HepG2 (cell line): ENCODE measurements at regions not wholly inside any gene's neighbourhood (a gene's known extent, or its start where the extent isn't known, plus 50 kb on each side); places are given as distances from the start of the nearest gene placed in this dataset.

Experiments used
- CBX5 ChIP-seq: sonication (generic); formaldehyde crosslinking; IDR thresholded peaks from 2 replicates; pipeline ENCODE4 v1.4.0; 2020; ENCODE audit warnings: missing genetic modification reagents, borderline replicate concordance
- FOXC1 ChIP-seq: sonication (generic); formaldehyde crosslinking; IDR thresholded peaks from 2 replicates; pipeline ENCODE4 v1.8.0; 2022; ENCODE audit warnings: mild to moderate bottlenecking, missing genetic modification reagents, borderline replicate concordance
- PAWR ChIP-seq: sonication (generic); formaldehyde crosslinking; IDR thresholded peaks from 2 replicates; pipeline ENCODE4 v1.4.0; 2020; ENCODE audit warnings: missing genetic modification reagents, mild to moderate bottlenecking, borderline replicate concordance
- ZNF512 ChIP-seq: sonication (generic); formaldehyde crosslinking; IDR thresholded peaks from 2 replicates; pipeline ENCODE4 v1.4.0; 2020; ENCODE audit warnings: mild to moderate bottlenecking, missing genetic modification reagents
- ZNF513 ChIP-seq: sonication (generic); formaldehyde crosslinking; conservative IDR thresholded peaks from 2 replicates; pipeline ENCODE4 v1.5.0; 2020; ENCODE audit warnings: missing genetic modification reagents
- ZNF850 ChIP-seq: sonication (generic); formaldehyde crosslinking; conservative IDR thresholded peaks from 2 replicates; pipeline ENCODE4 v1.9.0; 2021; ENCODE audit warnings: mild to moderate bottlenecking, missing genetic modification reagents

GRCh38 chr5:77545285-77545684 lies 53.2 kb upstream of the WDR41 start (continued):
- TF ChIP-seq ZNF512 (CRISPR knock-in tag) (no peak), PAWR (CRISPR knock-in tag) (no peak), ZNF850 (no peak), ZNF513 (no peak), CBX5 (no peak), FOXC1 (CRISPR knock-in tag) (no peak)
